HG03571 (cell line): ENCODE measurements at regions not wholly inside any gene's neighbourhood (a gene's known extent, or its start where the extent isn't known, plus 50 kb on each side); places are given as distances from the start of the nearest gene placed in this dataset.
"Not testable (repeated sequence)": the region's sequence is repeated elsewhere in the genome, so short reads cannot be mapped to it uniquely, and the experiment has no call there.

ENCODE experiments used
- ATAC-seq: cut with Tn5 transposase; IDR thresholded peaks from one replicate; pipeline ENCODE4 v1.9.1; 2021; ENCODE audit not compliant: unreplicated experiment

DNA sequence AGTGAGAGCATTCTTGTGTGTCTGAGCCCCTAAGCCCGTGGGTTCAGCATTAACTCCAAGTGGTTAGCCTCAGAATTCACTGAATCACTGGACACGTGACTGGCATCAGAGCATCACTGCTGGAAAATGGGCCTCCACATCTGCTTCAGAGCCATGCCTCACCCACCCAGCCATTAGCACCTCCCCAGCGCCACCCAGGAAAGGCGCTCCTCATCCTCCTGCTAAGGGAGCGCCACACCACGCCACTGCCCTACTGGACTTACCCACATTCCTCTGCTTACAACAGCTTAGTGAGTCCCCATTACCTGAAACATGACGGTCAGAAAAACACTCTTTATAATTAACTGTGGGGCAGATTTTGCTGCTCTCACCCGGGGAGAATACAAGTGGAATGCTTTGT is 442.6 kb upstream of the MYT1L start:
- no peak for ATAC-seq

DNA sequence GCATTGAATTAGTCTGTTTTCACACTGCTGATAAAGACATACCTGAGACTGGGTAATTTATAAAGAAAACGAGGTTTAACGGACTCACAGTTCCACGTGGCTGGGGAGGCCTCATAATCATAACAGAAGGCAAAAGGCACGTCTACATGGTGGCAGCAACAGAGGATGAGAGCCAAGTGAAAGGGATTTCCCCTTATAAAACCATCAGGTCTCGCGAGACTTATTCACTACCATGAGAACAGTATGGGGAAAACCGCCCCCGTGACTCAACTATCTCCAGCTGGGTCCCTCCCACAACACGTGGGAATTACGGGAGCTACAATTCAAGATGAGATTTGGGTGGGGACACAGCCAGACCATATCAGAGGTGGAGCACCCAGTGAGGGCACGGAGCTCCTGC is 442.0 kb upstream of the MYT1L start:
- not testable (repeated sequence) for ATAC-seq

DNA sequence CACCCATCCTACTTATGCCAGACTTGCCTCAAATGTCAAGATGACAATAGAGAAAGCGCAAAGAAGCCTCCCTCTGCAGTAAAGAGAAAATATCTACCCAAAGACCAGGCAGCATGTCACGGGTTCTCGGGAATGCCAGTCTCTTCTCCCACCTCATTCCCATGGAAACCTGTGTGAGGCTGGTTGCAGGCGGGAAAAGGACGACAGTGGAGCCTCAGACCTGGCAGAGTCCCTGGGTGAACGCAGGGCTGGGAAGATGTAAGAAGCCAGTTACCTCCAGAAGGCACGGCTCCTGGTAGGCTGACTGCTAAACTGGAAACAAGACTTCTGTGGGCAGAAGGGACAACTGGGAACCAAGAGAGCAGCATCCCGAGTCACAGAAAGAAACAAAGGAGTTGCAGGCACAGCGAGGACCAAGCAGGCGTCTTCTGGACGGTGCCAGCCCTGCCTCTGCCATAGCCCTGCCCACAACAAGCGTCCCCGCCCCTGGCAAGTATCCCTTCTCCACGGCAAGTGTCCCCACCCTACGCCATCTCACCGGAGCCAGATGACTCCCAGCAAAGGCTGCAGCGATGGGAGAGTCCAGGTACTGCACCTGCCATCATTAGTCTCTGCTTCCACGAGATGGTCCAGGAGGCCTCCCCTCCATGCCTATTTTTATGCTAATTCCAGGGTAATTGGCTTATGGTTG is 440.8 kb upstream of the MYT1L start:
- no peak for ATAC-seq

DNA sequence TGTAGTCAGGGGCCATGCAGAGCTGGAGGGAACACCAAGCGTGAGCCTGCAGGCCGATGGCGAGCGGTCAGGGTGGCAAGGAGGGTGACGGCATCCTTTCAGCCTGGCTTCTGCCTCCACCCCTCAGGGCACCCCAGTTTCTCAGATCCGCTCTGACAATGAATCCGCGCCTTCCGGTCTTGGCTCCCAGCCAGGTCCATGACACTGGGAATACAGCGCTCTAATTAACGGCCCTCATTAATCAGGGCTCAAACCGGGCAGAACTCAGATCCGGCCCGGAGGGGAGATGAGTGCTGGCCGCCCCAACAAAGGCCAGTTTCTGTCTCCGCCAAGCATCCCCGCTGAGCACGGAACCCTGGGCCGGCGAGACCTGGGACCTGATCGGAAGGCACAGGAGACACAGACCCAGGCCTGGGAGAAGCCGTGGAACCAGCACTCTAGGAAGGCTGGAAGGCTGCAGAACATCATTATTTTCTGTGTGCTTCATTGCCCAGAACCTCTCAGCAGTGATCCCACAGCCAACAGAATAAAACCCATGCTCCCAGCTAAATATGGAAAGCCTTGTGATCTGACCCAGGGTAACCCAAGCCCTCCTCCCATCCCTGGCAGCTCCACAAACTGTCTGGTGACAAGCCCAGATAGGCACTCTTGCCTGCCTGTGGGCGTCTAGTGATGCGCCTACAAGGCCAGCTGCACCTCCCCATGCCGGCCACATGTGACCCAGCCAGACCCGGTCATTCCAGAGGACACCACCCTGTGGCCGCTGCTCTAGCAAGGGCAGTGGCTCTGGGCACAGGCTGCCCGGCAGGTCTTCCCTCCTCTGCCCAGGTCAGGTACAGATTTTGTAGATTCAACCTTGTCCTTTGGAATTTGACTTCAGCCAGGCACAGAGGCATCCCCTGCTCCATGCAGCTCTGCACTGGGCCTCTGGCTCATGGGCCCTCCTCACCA is 438.7 kb upstream of the MYT1L start:
- ATAC-seq = no peak

DNA sequence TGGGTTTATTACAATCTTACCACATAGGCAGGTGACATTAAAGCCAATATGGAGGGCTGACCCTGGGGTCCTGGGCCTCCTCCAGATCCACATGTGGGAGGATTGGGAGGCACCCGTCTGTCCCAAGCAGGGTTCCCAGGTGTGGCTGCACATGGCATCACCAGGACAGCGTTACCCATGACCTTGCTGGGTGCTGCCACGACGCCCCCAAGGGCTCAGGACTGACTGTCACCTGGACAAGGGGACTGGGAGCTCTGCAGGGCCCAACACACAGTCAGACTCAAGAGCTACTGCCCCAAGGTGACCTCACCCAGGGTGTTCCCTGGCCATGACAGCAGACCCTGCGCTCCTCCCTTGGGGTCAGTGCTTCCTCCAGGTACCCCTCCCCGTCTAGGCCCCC is 437.4 kb upstream of the MYT1L start:
- no peak for ATAC-seq

DNA sequence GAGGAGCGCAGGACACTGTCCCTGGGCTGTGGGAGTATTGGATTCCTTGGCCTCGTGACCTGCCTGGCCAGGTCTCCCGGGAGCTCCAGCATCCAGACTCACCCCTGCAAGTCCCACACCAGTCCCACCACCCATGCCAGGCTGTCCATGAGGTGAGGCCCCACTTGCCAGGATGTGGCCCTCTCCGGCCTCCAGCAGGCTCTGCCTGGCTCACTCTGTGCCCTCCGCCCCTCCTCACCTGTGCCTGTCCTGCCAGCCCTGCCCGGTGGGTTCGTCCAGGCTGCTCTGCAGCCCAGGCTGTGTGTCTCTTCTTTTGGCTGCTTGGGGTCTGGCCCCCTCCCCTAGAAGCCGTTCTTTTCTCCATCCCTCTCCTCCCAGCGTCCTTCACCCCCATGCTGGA is 436.8 kb upstream of the MYT1L start:
- ATAC-seq = no peak

DNA sequence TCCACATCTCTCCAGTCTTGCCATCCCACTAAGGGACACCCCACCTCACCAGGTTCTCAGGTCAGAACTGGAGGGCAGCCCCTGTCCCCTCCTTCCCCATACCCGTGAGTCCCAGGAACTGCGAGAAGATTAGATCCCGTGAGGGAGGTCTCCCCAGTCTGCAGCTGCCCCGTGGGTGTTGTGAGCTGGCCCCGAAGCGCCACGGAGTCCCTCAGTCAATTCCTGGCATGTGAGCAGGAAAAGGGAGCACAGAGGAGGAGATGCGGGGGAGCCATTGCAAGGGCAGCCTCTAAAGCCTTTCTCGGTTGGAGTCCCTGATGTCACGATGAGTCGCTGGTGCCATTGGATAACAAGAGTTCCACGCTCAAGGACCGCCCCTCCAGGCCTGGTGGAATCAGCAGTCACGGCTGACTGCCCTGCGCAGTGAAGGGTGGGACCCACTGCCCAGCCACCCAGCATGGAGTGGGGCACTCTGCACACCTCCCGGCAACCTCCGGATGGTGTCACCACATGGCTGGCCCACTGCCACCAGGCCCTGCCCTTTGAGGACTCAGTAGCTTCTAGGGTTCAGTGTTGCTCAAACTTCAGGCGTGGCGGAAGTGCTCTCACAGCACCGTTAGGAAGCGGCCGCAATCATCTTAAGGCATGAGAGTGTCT is 434.9 kb upstream of the MYT1L start:
- ATAC-seq = no peak

DNA sequence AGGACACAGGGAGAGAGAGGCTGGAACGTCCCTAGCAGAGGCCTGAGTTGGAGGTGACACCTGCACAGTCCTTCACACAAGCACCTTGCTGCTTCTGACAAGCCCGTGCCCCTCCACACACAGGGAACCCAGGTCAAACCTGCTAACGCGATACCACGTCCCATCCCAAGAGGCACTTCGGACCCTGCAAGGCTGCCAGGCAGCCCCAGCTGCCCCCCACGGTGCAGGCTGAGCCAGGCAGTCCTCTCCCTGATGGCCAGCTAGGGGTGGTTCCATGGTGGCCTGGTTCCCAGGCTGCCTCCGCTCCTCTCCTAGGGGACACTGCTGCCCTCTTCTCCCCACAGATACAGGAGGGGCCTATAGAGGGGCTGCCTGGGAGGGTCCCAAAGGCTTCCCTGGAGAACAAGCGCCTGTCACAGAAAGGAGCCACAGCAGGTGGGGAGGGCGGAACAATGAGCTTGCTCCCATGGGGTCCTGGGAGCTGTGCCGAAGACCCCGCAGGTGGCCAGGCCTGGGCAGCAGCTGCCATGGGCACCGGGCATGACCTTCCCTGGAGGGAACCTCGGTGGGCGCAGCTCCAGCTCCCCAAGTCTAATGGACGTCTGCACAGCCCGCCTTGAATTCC is 434.2 kb upstream of the MYT1L start:
- no peak for ATAC-seq

DNA sequence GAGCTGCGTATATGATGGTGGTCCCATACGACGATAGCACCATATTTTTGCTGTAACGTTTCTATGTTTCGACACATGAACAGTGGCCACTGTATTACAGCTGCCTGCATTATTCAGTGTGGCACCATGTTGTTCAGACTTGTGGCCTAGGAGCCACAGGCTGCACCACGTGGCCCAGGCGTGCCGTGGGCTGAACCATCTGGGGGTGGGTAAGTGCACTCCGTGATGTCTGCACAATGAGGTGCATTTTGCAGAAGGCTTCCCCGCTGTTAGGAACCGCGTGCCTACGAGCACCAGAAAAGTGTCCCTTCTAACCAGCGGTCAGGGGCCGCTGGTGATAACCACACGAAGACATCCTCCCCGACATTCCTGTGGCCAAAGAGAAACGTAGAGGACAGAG is 433.7 kb upstream of the MYT1L start:
- ATAC-seq = no peak

DNA sequence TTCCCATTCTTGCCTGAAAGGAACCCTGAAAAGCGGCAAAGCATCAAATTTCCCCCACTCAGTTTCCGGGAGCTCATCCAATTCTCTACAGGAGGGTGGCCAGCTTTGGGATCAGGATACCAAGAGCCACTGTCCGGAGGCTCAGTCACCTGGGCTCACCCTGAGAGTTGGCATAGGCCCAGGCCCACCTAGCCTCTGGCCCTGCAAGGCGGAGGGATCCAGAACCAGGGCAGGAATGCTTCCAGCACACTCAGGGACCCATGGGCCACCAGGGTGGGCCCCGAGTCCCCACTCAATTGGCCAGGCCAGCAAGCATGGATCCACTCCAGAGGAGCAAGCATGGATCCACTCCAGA is 432.9 kb upstream of the MYT1L start:
- ATAC-seq = no peak

DNA sequence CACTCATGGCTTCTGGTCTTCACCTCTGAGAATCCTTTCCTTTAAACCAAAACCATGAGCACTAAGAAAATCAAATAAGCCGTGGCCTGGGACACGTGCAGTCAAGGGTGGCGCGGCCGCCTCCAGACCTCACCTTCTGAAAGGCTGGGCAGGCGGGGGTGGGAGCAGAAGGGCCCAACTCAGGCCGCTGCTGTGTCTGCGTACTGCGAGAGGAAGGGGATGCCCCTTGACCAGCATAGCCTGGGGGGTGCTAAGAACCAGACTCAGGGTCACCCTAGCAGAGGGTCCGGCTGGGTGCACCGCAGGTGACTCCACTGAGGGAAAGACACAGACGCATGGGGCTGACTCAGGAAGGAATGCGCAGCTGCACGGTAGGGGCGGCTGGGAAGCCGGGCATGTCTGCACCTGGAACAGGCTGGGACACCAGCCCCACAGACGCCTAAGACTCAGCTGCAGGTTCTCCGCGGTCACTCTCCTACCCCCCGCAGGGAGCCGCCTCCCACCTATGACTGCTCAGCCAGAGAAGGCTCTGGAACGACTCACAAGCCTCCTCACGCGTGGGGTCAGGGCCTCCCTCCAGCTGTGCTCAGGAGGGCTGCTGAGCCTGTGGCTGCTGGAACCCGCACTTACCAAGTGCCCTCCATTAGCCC is 432.4 kb upstream of the MYT1L start:
- ATAC-seq = no peak

DNA sequence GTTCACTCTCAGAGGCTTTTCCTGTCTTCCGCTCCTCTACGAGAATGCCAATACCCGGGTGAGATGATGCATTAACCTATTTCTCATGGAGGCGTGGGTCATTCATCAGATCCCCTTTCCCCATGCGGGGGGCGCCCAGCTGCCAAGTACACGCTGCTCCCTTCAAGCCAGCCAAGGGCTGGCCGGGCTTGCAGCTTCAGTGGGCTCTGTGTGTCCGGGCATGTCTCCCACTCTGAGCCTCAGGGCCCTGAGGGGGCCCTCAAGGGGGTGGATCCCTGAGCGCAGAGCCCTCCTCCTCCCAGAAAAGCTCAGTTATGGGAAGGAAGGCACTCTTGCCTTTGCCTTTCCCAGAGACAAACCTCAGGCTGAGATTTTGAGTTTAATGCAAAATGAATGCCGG is 431.8 kb upstream of the MYT1L start:
- no peak for ATAC-seq

DNA sequence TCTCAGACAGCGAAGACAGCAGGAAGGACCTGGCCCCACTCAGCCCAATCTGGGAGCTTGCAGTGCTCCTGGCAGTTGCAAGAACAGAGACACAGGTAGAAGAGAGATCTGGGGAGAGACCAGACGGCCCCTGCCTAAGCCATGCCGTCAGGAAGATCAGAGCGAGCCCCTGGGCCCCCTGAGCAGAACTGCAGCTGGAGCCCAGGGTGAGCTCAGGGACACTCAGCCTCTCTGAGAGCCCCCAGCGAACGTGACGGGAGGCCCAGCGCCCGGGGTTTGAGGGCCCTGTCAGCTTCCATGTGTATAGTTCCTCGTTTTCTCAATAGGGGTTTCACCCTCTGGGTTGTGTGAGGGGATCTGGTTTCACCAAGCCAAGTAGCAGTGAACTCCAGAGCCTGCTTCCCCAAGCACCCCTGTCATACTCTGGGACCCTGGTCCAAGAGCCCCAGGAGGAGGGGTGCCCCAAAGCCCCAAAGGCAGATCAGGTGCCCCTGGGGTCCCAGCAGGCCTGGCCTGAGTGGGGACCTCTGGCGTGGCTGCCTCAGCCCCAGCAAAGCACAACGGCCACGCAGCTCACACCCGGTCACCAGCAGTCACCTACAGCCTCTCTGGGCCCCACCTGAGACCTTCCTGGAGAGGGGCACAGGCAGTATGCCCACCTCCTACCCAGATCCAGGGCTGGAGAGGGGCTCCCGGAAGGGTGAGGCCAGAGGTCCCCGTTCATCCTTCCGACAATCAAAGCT is 431.3 kb upstream of the MYT1L start:
- no peak for ATAC-seq

DNA sequence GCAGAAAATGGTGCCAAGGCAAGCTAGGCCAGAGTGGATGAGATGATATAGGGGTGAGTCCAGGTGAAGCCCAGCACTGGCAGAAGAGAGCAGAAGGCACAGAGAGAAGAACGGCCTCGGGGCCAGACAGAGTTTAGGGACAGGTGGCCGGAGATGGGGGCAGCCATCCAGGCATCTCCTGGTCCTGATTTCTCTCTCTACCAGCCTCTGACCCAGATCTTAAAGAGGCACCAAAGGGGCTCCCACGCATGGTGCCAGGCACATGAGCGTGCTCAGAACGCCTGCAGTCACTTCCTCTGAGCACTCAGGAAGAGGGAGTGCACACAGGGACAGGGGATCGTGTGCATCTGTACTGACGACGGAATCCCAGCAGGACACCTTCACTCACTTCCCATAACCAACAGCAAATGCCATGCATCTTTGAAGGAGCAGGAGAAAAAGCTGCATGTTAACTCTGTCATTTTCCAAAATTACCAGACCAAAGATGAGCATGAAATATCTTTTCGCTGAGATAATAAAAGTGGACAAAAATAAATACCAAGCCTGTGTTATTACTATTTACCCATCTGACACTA is 427.8 kb upstream of the MYT1L start:
- no peak for ATAC-seq

DNA sequence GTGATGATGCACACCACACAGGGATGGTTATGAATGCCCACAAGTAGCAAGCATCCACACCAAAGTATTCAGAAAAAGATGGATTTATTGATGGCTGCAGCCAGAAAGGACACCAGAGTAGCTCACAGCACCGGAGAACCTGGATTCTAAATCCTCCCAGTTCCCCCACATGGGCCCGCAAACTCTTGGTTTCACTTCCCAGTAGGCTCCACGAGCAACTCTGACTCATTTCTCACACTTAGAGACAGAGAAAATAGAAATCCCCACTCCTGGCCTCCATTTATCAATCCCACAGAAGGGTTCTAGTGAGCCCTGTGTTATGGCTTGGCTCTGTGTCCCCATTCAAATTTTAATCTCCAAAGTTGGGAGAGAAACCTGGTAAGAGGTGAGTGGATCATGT is 426.7 kb upstream of the MYT1L start:
- no peak for ATAC-seq

DNA sequence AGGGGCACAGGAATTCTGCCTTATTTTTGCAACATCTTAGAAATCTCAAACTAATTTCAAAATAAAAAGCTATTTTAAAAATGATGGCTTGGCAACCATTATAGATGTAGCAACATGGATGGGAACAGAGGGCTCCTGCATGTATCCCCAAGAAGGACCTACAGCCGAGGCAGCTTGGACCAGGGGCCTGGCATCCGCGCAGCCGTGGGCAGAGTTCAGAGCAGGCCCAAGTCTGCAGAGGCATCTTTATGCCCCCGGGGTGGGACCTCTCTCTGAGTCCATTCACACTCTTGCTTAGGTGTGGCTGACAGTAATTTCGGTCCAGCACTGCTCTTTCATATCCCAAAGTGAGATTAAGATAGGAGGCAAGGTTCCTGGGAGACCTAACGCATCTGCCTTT is 425.8 kb upstream of the MYT1L start:
- ATAC-seq = no peak

DNA sequence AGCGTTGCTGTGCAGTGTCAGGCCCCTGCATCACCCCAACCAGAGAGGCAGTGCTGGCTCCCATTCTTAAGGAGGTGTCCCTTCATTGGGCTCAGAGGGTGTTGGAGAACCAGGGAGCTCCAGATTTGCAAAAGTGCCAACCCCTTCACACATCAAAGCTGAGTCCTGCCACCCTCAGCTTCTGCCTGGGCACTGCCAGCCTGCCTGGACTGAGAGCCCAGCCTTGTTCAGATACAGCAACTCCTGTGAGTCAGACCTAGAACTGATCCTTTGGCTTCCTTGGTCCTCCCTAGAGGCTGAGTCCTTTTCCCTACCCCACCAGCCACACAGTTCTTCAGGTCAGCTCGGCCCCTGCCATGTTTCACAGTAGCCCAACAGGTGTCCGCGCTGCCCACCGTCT is 424.9 kb upstream of the MYT1L start:
- no peak for ATAC-seq

DNA sequence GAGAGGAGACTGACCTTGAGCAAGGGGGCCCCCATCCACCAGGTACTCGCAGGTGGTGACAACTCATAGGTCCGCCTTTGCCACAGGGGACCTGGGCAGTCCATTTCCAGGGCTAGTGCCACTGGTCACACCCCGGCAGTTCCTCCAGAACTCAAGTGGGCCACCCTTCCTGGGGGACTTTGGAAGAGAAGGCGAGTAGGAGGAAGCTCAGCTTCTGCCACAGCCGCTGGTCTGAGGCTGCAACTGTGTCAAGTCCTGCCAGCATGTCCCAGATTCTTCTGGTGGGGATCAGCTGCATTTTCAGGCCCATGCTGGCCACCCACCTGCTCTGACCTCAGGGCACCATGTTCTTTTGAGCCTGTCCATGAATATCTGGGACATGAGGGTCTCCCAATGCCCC is 423.9 kb upstream of the MYT1L start:
- ATAC-seq = no peak

DNA sequence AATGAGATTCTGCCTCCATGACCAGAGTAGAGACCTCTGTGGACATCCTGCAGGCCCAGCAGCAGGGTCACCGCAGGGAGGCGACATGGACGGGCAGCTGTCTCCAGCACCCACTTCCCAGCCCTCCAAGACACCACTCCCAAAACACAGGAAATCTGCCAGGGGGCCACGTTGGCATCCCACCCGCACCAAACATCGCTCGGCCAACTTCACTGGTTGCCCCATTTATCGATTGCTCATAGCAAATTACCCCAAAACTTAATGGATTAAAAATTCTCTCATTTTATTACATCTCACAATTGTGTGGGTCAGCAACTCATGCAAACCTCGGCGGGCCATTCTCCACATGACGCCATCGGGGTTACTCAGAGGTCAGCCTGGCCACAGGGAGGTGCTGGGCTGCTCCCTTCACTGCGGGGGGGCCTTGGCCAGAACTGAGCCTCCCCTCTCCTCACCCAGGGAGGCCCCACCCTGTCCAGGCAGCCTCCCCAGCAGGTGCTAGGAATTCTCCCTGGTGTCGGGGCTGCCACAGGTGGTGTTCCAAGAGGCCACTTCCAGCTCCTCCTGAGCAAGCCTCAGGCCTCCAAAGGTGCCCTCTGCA is 420.7 kb upstream of the MYT1L start:
- no peak for ATAC-seq
